ENCODE measurements at regions not wholly inside any gene's neighbourhood (a gene's known extent, or its start where the extent isn't known, plus 50 kb on each side); places are given as distances from the start of the nearest gene placed in this dataset.
"Not testable (repeated sequence)": the region's sequence is repeated elsewhere in the genome, so short reads cannot be mapped to it uniquely, and the experiment has no call there.

DNA sequence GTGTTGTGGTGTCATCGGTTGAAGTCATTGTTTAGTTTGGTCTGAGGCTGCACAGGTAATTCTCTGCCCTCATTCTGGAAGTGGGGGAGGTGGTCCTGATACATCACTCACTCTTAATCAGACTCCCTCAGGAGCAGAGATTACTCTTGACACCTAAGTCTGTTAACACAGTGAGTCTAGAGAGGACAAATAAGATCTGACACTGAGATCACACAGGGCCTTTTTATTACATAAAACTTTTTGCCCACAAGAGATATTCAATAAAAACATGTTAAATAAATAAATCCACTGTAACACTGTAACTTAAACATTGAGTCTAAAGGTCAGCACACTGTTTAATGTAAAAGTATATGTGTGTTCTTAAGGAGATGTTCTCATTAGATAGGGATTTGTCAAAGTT lies 57.1 kb upstream of the MBNL1 start:
- TF ChIP-seq, protein P1, sequence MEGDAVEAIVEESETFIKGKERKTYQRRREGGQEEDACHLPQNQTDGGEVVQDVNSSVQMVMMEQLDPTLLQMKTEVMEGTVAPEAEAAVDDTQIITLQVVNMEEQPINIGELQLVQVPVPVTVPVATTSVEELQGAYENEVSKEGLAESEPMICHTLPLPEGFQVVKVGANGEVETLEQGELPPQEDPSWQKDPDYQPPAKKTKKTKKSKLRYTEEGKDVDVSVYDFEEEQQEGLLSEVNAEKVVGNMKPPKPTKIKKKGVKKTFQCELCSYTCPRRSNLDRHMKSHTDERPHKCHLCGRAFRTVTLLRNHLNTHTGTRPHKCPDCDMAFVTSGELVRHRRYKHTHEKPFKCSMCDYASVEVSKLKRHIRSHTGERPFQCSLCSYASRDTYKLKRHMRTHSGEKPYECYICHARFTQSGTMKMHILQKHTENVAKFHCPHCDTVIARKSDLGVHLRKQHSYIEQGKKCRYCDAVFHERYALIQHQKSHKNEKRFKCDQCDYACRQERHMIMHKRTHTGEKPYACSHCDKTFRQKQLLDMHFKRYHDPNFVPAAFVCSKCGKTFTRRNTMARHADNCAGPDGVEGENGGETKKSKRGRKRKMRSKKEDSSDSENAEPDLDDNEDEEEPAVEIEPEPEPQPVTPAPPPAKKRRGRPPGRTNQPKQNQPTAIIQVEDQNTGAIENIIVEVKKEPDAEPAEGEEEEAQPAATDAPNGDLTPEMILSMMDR (IDR thresholded peaks at IDR 0.05), result no peak
- H3K27ac ChIP-seq, result no peak overlapping the region
- no peaks in the 10 kb centered on the region for H3K27me3 ChIP-seq
- intact Hi-C loops (cut with DNase I), result no loop called here
- H3K4me1 ChIP-seq, result peaks cover 4% of the 10 kb centered on the region
- H3K9me3 ChIP-seq, result no peaks in the 10 kb centered on the region
- no peak for DNase-seq
- no peak overlapping the region for H3K9ac ChIP-seq (ENCODE audit: low read depth in 2 of 2, low read length in 2 of 2)
- no peak overlapping the region for H3K4me3 ChIP-seq
- H3K36me3 ChIP-seq, result no peaks in the 10 kb centered on the region

DNA sequence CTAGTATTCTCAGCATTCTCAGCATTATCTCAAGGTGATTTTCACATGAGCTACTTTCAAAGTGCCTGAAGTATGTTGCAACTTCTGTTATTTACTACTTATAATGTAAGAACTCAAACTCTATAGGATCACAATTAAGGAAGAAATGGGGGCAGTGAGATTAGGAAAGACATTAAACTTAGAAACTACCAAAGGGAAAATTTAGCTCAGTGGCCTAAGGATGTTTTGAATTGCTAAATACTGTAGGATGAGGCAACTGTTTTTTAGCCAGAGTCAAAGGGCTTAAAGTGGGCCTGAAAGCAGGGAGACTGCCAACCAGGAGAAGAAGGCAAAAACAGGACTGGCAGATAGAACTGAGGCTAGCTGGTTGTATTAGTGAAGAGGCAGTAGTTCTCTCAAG lies 55.5 kb upstream of the MBNL1 start:
- H3K36me3 ChIP-seq, result no peaks in the 10 kb centered on the region
- H3K27ac ChIP-seq, result no peak overlapping the region
- no peak overlapping the region for H3K9ac ChIP-seq (ENCODE audit: low read depth in 2 of 2, low read length in 2 of 2)
- no peaks in the 10 kb centered on the region for H3K27me3 ChIP-seq
- peaks cover 4% of the 10 kb centered on the region for H3K4me1 ChIP-seq
- TF ChIP-seq, protein P1 (IDR thresholded peaks at IDR 0.05), result no peak
- no peak for DNase-seq
- no peaks in the 10 kb centered on the region for H3K9me3 ChIP-seq
- intact Hi-C loops (cut with DNase I), result no loop called here
- H3K4me3 ChIP-seq, result no peak overlapping the region

DNA sequence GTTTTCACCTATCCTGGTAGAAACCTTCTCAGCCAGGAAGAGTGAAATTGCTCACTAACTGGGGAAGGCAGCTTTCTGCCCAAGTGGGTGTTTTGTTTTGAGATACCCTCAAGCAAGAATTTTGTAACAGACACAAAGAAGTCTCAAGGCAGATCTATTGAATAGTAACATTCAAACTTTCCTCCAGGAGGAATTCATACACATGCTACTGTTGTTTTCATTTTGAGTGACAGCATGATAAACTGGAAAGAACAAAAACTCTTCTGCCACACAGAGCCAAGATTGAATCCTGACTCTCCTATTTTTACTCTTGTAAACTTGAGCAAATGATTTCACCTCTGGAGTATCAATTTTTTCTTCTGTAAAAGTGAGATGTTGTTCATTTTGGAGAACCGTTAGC lies 54.8 kb upstream of the MBNL1 start:
- no peak overlapping the region for H3K9ac ChIP-seq (ENCODE audit: low read depth in 2 of 2, low read length in 2 of 2)
- TF ChIP-seq, protein P1 (IDR thresholded peaks at IDR 0.05), result no peak
- no peak for DNase-seq
- H3K4me1 ChIP-seq, result peaks cover 2% of the 10 kb centered on the region
- H3K9me3 ChIP-seq, result no peaks in the 10 kb centered on the region
- H3K36me3 ChIP-seq, result no peaks in the 10 kb centered on the region
- intact Hi-C loops (cut with DNase I), result no loop called here
- no peak overlapping the region for H3K27ac ChIP-seq
- no peak overlapping the region for H3K4me3 ChIP-seq
- no peaks in the 10 kb centered on the region for H3K27me3 ChIP-seq

DNA sequence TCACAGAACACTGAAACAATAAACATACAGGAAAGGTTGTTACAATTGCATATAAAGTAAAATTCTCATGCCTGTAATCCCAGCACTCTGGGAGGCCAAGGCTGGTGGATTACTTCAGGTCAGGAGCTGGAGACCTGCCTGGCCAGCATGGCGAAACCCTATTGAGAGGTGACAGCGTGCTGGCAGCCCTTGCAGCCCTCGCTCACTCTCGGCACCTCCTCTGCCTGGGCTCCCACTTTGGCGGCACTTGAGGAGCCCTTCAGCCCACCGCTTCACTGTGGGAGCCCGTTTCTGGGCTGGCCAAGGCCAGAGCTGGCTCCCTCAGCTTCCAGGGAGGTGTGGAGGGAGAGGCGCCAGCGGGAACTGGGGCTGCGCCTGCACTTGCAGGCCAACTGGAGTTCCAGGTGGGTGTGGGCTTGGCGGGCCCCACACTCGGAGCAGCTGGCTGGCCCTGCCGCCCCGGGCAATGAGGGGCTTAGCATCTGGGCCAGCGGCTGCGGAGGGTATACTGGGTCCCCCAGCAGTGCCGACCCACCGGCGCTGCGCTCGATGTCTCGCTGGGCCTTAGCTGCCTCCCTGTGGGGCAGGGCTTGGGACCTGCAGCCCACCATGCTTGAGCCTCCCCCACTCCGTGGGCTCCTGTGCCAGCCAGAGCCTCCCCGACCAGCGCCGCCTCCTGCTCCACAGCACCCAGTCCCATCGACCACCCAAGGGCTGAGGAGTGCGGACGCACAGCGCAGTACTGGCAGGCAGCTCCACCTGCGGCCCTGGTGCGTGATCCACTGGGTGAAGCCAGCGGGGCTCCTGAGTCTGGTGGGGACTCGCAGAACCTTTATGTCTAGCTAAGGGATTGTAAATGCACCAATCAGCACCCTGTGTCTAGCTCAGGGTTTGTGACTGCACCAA lies 51.5 kb upstream of the MBNL1 start:
- H3K4me1 ChIP-seq; H3K4me3 ChIP-seq; H3K36me3 ChIP-seq; H3K27me3 ChIP-seq; DNase-seq; H3K27ac ChIP-seq; H3K9ac ChIP-seq (ENCODE audit: low read depth in 2 of 2, low read length in 2 of 2); intact Hi-C loops (cut with DNase I); H3K9me3 ChIP-seq: not testable (repeated sequence)

DNA sequence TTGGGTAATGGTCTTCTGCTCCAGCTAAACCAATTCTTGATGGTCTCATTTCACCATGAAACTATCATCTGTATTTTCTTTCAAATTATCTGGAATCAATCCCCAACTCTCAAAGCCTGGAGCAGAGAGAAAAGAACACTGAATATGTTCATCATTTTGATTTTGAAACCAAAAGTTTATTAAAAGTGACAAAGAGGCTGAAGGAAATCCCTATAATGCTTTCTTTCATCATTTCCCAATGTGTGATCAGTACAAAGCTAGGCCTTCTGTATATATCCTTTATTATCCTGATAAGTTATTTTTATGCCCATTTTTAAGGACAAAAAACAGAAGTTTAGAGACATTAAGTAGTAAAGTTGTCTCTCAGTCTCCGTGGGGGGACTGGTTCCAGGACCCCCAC lies 50.1 kb upstream of the MBNL1 start:
- no peak overlapping the region for H3K27ac ChIP-seq
- H3K9ac ChIP-seq (ENCODE audit: low read depth in 2 of 2, low read length in 2 of 2), result no peak overlapping the region
- no peaks in the 10 kb centered on the region for H3K9me3 ChIP-seq
- TF ChIP-seq, protein P1 (IDR thresholded peaks at IDR 0.05), result no peak
- intact Hi-C loops (cut with DNase I), result no loop called here
- DNase-seq, result no peak
- H3K4me1 ChIP-seq, result no peaks in the 10 kb centered on the region
- H3K27me3 ChIP-seq, result no peaks in the 10 kb centered on the region
- H3K4me3 ChIP-seq, result no peak overlapping the region
- no peaks in the 10 kb centered on the region for H3K36me3 ChIP-seq

Data from colonic mucosa (tissue), 4 donors.